ENCODE measurements at regions not wholly inside any gene's neighbourhood (a gene's known extent, or its start where the extent isn't known, plus 50 kb on each side); places are given as distances from the start of the nearest gene placed in this dataset.

DNA sequence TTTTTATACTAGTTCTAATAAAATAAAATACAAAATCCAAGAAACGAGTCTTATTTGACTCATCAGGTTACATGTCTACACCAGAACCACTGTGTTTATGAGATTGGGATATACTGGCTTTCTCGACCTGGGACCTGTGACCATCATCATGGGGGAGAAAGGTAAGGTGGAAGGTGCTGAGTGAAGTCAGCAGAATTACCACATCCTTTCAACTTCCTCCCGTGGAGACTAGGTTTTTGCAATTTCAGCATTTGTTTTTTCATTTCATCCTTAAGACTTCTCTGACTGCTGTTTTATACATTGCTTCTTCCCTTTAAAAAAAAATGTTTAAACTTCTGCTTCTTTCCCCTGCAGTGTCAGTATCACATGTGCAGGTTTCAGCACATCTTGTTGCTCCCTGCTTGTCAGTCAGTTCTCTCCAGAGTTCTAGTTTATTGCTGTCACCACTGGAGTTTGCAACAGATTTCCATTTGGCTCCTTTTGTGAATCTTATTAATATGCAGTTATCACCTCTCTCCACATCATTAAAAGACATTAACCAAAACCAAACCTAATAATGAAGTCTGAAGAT lies 60.4 kb upstream of the HAO2 start:
- H3K27ac ChIP-seq, result no peak overlapping the region
- TF ChIP-seq ZFX (IDR thresholded peaks at IDR 0.05), result no peak
- TF ChIP-seq, protein P1, sequence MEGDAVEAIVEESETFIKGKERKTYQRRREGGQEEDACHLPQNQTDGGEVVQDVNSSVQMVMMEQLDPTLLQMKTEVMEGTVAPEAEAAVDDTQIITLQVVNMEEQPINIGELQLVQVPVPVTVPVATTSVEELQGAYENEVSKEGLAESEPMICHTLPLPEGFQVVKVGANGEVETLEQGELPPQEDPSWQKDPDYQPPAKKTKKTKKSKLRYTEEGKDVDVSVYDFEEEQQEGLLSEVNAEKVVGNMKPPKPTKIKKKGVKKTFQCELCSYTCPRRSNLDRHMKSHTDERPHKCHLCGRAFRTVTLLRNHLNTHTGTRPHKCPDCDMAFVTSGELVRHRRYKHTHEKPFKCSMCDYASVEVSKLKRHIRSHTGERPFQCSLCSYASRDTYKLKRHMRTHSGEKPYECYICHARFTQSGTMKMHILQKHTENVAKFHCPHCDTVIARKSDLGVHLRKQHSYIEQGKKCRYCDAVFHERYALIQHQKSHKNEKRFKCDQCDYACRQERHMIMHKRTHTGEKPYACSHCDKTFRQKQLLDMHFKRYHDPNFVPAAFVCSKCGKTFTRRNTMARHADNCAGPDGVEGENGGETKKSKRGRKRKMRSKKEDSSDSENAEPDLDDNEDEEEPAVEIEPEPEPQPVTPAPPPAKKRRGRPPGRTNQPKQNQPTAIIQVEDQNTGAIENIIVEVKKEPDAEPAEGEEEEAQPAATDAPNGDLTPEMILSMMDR (conservative IDR thresholded peaks at IDR 0.05), result no peak

DNA sequence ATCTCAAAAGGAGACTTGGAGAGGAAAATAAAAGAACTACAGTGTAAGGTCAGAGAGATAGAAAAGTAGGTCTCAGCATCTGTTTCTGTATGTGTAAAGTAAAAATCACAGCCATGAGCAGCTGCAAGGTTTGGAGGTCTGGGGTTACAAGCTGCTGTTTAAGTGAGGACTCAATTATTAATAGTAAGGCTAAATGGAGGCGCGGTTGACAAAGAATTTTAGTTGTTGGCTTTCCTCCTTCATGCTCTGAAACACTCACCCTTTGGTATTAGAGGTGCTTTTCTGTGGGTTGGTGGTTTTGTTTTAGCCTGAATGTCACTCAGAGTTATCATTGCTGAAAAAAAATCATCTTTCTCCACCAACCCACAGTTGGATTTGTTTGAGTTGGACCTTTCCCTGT lies 59.8 kb upstream of the HAO2 start:
- TF ChIP-seq ZFX (IDR thresholded peaks at IDR 0.05), result no peak
- TF ChIP-seq, protein P1 (conservative IDR thresholded peaks at IDR 0.05), result no peak
- H3K27ac ChIP-seq, result no peak overlapping the region

GRCh38 chr1:119310301-119310700 lies 58.3 kb upstream of the HAO2 start:
- no peak overlapping the region for H3K27ac ChIP-seq
- no peak for TF ChIP-seq ZFX (IDR thresholded peaks at IDR 0.05)
- TF ChIP-seq, protein P1 (conservative IDR thresholded peaks at IDR 0.05), result no peak

DNA sequence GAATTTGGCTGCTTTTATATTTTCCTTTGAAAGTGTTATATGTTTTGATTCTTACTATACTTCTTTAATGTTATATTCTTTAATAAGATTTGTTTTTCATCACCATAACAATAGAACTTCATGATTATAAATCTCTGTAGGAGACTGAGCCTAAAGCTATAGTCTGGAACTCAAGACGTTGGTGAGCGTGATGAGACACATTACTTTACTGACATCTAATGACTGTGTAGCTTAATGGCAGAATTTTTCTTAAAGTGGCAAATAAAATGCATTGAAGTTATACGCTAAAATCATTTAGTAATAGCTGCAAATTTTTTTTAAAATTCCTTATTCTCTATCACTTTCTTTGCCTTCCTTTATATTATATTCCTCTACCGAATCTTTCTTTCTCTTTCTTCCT lies 56.1 kb upstream of the HAO2 start:
- TF ChIP-seq, protein P1 (conservative IDR thresholded peaks at IDR 0.05), result no peak
- no peak for TF ChIP-seq ZFX (IDR thresholded peaks at IDR 0.05)
- H3K27ac ChIP-seq, result no peak overlapping the region

DNA sequence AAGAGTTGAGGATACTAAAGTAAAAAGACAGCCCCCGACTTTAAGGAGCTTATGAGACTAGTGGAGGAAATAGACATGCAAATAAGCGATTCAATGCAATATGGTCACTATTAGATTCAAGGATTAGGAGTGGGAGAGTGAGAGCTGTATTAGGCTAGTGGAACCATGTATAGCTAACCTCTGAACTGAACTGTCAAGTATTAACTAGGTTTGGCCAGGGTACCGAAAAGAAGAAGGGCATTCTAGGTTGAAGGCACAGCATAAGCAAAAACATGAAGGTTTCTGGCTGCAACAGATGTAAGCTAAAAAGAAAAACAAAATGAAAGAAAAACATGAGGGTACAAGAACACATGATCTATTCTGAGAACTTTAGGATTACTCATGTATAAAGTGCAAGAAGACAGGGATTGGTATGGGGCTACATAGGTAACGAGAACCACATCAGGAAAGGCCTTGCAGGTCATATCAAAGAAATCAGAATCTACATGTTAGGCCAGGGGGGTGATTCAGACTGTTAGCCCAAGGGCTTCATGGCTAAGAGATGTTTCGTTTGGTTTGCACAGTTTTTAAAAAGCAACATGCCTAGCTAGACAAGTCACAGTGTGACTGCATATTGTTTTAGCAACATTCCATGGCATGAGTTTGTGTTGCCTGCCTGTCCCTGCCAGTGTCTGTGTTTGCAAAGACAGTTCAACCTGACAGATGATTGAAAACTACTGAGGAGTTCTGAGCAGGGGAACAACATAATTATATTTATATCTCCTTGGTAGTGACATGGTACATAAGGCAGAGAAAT lies 54.4 kb upstream of the HAO2 start:
- H3K27ac ChIP-seq, result no peak overlapping the region
- TF ChIP-seq, protein P1 (conservative IDR thresholded peaks at IDR 0.05), result no peak
- TF ChIP-seq ZFX (IDR thresholded peaks at IDR 0.05), result no peak

- no peak for TF ChIP-seq ZFX (IDR thresholded peaks at IDR 0.05)
- TF ChIP-seq, protein P1 (conservative IDR thresholded peaks at IDR 0.05), result peak; percentile 21
- H3K27ac ChIP-seq, result no peak overlapping the region
Measured at GRCh38 chr1:119316870-119317416, 51.6 kb upstream of the HAO2 start.
